ENCODE measurements at regions not wholly inside any gene's neighbourhood (a gene's known extent, or its start where the extent isn't known, plus 50 kb on each side); places are given as distances from the start of the nearest gene placed in this dataset.

- TF ChIP-seq CTCF (IDR thresholded peaks at IDR 0.05) (no peak), EZH2 (IDR thresholded peaks at IDR 0.05; ENCODE audit: borderline replicate concordance, insufficient read depth, low read depth, low read length, poor library complexity, severe bottlenecking) (no peak)
These were observed 566.8 kb upstream of the CYLC2 start for GRCh38 chr9:102428305-102428704.

Data from B cell (primary cell).